Stimulated activated CD4-positive, alpha-beta T cell treated with anti-CD3 and anti-CD28 coated beads, TNF-alpha, amount 100 ng/mL, for 1 hour (primary cell): ENCODE measurements at regions not wholly inside any gene's neighbourhood (a gene's known extent, or its start where the extent isn't known, plus 50 kb on each side); places are given as distances from the start of the nearest gene placed in this dataset.

Experiments used
- DNase-seq, 3 donors: peaks; one replicate each; pipeline ENCODE4 v3.0.0-alpha.2; 2020; ENCODE audit warnings: low read depth in 3 of 3, low spot score in 1 of 3

DNA sequence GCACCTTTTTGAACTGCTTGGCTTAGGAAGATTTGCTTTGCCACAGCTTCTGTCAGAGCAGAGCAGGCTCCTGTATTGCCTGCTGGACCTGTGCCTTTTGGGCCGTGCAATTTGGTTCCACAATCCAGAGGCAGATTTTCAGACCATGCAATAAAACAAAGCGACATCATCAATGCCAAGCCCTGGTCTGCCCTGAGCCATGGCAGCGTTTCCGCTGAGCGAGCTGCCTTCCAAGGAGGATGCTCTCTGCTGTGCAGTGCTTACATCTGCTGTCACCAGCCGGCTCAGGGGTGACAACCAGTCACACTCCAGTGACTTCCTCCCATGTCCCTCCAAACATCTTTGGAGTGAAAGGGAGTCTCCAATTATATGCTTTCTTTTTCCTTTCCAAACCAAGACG lies 282.2 kb downstream of the CDH26 start:
- DNase-seq = no peak

DNA sequence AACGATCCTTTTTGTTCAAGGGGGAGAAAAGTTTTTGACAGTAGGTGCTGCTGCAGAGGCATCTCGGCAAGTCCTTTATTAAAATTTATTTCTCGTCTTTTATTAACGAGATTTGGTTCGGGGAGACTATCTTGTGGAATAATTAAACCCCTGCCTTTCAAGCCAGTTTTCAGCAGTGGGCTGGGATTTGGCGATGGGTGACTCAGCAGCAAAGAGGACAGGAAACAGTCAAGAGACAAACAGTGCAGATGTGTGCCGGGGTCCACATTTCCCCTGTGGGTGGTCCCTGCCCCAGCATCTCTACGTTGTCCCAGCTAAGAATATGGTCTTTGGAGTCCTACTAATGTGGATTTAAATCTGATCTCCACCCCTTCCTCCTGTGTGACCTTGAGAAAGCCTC lies 282.8 kb downstream of the CDH26 start:
- no peak for DNase-seq

GRCh38 chr20:60242836-60243505 lies 284.7 kb downstream of the CDH26 start:
- no peak for DNase-seq

GRCh38 chr20:60244373-60245146 lies 286.3 kb downstream of the CDH26 start:
- DNase-seq = no peak

DNA sequence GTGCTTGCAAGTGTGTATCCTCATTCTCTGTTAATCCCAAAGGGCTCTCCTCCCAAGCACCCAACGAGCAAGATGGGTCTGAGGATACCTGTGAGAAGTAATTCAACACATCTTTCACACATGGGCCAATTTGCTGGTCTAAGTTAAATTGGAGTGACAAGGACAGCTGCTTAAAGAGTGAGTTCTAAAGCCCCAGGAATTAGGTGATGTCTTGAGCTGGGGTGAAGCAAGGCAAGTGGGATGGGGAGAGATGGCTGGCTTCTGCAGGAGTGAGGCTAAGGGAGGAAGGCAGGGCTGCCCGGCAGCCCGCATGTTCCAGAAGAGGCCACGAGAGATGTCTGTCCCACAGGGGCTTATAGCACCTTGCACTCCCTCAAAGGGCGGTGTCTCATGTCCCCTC lies 288.5 kb downstream of the CDH26 start:
- DNase-seq = no peak

GRCh38 chr20:60249436-60249835 lies 291.2 kb downstream of the CDH26 start:
- no peak for DNase-seq

DNA sequence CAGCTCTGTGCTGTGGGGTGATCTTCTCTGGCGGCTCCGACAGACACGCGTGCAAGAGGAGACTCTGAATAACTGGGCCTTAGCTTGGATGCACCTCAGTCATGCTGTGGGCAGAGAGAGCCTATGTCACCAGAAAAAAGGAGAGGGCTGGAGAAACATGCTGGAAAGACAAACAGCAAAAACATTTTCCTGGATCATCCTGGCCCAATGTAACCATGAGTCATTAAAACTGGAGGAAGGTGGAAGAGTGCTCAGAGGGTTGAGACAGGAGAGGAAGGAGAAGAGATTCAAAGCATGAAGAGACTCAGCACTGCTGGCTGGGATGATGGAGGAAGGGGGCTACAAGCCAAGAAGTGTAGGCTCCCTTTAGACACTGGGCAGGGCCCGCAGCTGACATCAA lies 292.0 kb downstream of the CDH26 start:
- DNase-seq = no peak

GRCh38 chr20:60252866-60253265 lies 294.6 kb downstream of the CDH26 start:
- DNase-seq = no peak

- no peak for DNase-seq
These were observed 295.2 kb downstream of the CDH26 start for GRCh38 chr20:60253471-60253870.

GRCh38 chr20:60254901-60255411 lies 296.7 kb downstream of the CDH26 start:
- DNase-seq = no peak

DNA sequence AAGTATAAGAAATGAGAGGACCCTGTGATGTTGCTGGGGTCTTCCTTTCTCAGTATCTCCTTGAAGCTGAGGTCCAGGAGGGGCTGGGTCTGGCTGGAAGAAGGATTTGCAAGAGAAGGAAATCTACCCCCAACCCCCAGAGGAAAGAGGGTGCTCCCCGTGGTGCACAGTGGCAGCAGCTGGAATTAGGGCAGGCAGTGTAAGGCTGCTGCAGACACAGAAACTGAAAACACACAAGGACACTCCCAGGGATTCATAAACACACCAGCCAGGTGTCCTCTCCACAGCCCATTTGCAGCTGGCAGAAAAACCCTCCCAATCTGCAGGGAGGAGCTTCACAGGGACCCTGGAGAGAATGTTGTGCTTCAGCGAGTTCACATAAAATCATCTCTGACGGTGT lies 297.2 kb downstream of the CDH26 start:
- DNase-seq = no peak

DNA sequence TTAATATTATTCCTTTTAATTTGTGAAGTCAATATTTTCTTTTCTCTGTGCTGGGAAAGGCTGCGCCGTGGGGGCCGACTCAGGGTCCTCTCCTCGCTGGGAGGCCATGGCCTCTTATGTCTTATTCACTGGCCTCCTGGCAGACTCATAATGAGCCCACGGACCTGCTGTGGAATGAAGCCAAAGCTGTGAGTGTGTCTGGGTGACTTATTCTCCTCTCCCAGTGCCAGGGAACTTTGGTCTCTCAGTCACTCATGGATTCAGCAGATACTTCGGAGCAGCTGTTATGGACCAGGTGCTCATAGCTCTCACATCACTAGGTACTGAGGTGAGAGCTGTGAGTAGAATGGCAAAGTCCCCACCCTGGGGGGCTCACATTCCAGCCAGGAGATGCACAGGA lies 297.6 kb downstream of the CDH26 start:
- DNase-seq = no peak

DNA sequence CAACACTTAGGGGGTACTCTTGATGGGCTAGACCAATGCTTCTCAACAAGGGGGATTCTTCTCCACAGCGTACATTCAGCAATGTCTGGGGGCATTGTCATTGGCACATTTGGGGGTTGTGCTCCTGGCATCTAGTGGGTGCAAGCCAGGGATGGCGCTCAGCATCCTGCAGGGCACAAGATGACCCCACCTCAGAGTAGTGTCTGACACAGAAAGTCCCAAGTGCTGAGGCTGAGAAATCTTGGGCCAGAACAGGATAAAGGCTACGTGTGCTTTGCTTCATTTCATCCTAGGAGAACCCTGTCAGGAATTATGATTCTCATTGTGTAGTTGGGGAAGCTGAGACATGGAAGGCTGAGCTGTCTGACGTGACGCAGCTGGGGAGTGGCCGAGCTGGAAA lies 298.6 kb downstream of the CDH26 start:
- no peak for DNase-seq

GRCh38 chr20:60257671-60258070 lies 299.4 kb downstream of the CDH26 start:
- DNase-seq = no peak

DNA sequence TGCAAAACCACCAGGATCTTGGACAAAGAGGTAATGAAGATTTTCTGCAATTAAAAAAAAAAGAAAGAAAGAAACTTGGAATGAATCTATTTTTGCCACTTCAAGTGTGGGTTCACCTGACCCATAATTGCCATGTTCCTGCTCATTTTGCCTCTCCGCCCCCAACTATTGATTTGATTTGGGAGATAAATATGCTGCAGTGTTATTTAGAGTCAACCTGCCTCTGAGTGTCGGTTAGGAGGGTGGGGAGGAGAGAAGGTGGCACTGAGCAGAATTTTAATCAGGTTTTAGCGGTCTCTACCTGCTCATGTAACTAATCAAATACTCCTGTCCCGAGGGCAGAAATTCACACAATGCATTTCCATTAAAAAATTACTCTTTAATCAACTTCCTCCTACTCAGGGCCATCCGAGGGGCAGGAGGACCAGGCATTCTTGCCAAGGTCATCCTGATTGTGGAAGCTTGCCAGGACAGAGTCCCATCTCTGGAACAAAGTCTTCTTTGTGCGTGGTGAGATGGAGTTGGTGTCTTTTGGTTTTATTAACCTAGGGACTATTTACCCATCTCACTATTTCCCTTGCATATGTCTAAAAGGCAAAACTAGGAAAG lies 300.1 kb downstream of the CDH26 start:
- no peak for DNase-seq

DNA sequence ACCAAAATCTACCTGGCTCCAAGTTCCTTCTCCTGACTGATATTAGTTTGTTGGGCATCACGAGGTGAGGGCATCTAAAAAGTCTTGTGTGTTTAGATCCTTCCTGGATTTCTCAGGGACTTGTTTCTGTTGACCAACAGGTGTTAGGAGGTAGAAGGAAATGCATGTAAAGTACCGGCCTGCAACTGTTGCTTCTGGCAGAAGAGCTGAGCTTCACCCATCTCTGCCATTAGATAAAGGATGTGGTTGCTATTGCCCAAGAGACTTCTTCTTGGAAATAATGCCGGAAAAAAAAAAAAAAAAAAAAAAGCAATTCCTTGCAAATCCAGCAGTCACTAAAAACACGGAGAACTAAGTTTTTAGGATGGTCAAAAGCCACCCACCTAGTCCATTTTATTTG lies 303.1 kb downstream of the CDH26 start:
- no peak for DNase-seq

GRCh38 chr20:60262967-60263603 lies 304.9 kb downstream of the CDH26 start:
- DNase-seq = peak in 2 of 3 donors; percentile 7 to 36

GRCh38 chr20:60263725-60264709 lies 305.8 kb downstream of the CDH26 start:
- DNase-seq = no peak

DNA sequence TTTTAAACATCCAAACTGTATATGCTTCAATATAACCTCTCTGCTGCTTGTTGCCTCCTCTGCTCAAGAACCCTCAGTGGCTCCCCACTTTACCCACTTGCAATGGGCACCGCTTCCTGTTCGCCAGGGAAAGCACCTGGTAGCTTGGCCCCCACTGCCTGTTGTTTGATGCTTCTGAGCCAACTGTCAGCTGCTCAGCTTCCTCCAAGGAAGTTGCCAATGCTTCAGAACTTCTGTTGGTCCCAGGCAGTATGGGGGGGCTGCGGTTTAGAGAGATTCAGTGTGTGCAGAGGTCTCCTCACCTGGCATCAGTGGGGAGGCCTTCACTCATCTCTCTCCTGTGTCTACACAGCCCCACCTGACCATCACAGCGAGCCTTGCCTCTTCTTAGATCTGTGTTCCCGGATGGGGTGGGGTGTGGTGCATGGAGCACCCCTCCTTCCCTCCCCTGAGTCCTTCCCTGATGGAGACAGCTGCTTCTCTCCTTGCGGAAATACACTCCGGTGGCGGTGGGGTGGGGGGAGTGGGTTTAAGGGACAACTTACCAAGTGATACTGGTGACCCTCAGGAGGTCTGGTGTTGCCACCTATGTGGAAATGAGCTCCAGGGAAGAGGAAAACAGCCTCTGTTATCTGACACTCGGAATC lies 308.1 kb downstream of the CDH26 start:
- no peak for DNase-seq

DNA sequence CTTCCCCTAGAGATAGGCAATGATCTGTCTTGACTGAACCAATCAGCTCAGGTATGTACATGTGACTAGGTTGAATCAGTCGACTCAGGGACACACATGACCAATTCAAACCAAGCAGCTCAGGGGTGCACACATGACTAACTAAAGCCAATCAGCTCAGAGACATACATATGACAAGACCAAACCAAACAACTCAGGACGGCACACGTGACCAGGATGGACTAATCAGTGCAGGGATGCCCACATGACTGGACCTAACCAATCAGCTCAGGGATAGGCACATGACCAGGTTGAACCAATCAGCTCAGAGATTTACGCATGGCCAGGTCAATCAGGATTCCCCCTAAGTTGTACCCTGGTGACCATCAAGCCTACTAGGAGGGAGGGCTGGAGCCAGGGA lies 310.3 kb downstream of the CDH26 start:
- no peak for DNase-seq
